ENCODE measurements at regions not wholly inside any gene's neighbourhood (a gene's known extent, or its start where the extent isn't known, plus 50 kb on each side); places are given as distances from the start of the nearest gene placed in this dataset.

GRCh38 chrX:140933874-140934655 is 68.3 kb upstream of the SPANXB1 start:
- TF ChIP-seq CTCF (IDR thresholded peaks at IDR 0.05) (no peak), POLR2A (IDR thresholded peaks at IDR 0.05) (no peak)
